Gastroesophageal sphincter (tissue), 4 donors: ENCODE measurements at regions not wholly inside any gene's neighbourhood (a gene's known extent, or its start where the extent isn't known, plus 50 kb on each side); places are given as distances from the start of the nearest gene placed in this dataset.

Experiments used
- ATAC-seq: fragments of 150-250 bp; one replicate; pipeline ENCODE4 v1.9.1; 2016; ENCODE audit warnings: mild to moderate bottlenecking, moderate library complexity
- H3K27ac ChIP-seq, 4 donors: fragments of 200-600 bp; sonication (generic) in 3 of 4; 1 replicate in 3 of 4; 2 replicates in 1 of 4; pipeline ENCODE4 v1.5.1; 2016 to 2019
- H3K27me3 ChIP-seq: fragments of 200-600 bp; sonication (generic); one replicate; pipeline ENCODE4 v1.5.1; 2019
- H3K36me3 ChIP-seq, 2 donors: fragments of 200-600 bp; sonication (generic); one replicate each; pipeline ENCODE4 v1.5.1; 2019; ENCODE audit warnings: control low read depth in 1 of 2
- H3K4me1 ChIP-seq, 3 donors: fragments of 200-600 bp; sonication (generic); 1 replicate in 2 of 3; 2 replicates in 1 of 3; pipeline ENCODE4 v1.5.1; 2016 to 2019; ENCODE audit warnings: control low read depth in 2 of 3
- H3K4me3 ChIP-seq, 2 donors: fragments of 200-600 bp; sonication (generic); one replicate each; pipeline ENCODE4 v1.5.1; 2019; ENCODE audit warnings: mild to moderate bottlenecking in 1 of 2, moderate library complexity in 1 of 2
- H3K9me3 ChIP-seq, 3 donors: fragments of 200-600 bp; sonication (generic); one replicate each; pipeline ENCODE4 v1.5.1; 2017 to 2019; ENCODE audit warnings: control low read depth in 2 of 3
- CTCF ChIP-seq, 4 experiments: fragments of 200-600 bp in 2 of 4; fragments of 450-650 bp in 2 of 4; sonication (generic) in 1 of 4; IDR thresholded peaks; one replicate each; pipeline ENCODE4 v1.5.1; 2017 to 2019; ENCODE audit warnings: antibody characterized with exemption in 4 of 4, mild to moderate bottlenecking in 2 of 4, moderate library complexity in 2 of 4
- EP300 ChIP-seq: sonication (generic); formaldehyde crosslinking; IDR thresholded peaks from one replicate; pipeline ENCODE4 v1.6.1; 2017; ENCODE audit warnings: antibody characterized with exemption, mild to moderate bottlenecking
- POLR2A ChIP-seq, 2 donors: fragments of 450-650 bp; IDR thresholded peaks; one replicate each; pipeline ENCODE4 v1.6.1; 2017; ENCODE audit warnings: antibody characterized with exemption in 2 of 2, mild to moderate bottlenecking in 2 of 2, moderate library complexity in 1 of 2
- POLR2AphosphoS5 ChIP-seq: sonication (generic); formaldehyde crosslinking; IDR thresholded peaks from one replicate; pipeline ENCODE4 v1.6.1; 2017; ENCODE audit warnings: antibody characterized with exemption
- WGBS, 2 donors: methylation state at CpG; one replicate each; pipeline ENCODE4 v1.1.5; 2018; ENCODE audit warnings: low coverage in 1 of 2; 5-methylcytosine and 5-hydroxymethylcytosine counted together

- ATAC-seq: peak; percentile 61
- 23 to 49% methylated on average over 2 of the region's 2 CpGs for WGBS, 2 donors
Observed at GRCh38 chr5:155943516-155944407, 383.2 kb upstream of the SGCD start.

GRCh38 chr5:155947394-155948062 is 379.4 kb upstream of the SGCD start:
- Histone ChIP-seq H3K4me3 (no peak overlapping the region), H3K36me3 (no peaks in the 10 kb centered on the region), H3K9me3 (no peaks in the 10 kb centered on the region), H3K27ac (no peak overlapping the region), H3K4me1 (no peaks in the 10 kb centered on the region), H3K27me3 (no peaks in the 10 kb centered on the region)
- WGBS, 2 donors: 96 to 97% methylated on average over 3 to 4 of the region's 4 CpGs
- TF ChIP-seq POLR2AphosphoS5 (no peak), CTCF (IDR thresholded peaks at IDR 0.05) (no peak), POLR2A (IDR thresholded peaks at IDR 0.05) (no peak), EP300 (no peak)
- no peak for ATAC-seq

More at GRCh38 chr5:155943516-155944407, 383.2 kb upstream of the SGCD start:
- no peak overlapping the region for H3K4me3 ChIP-seq
- no peak overlapping the region for H3K27ac ChIP-seq
- no peaks in the 10 kb centered on the region for H3K36me3 ChIP-seq
- no peaks in the 10 kb centered on the region for H3K27me3 ChIP-seq
- H3K4me1 ChIP-seq: no peaks in the 10 kb centered on the region
- no peak for TF ChIP-seq POLR2A (IDR thresholded peaks at IDR 0.05)
- peak; percentile 68 to 88 (median 74) for TF ChIP-seq CTCF (IDR thresholded peaks at IDR 0.05)
- no peak for TF ChIP-seq EP300
- H3K9me3 ChIP-seq: no peaks in the 10 kb centered on the region

- no peaks in the 10 kb centered on the region for H3K9me3 ChIP-seq
- ATAC-seq: no peak
- TF ChIP-seq EP300 (no peak), POLR2A (IDR thresholded peaks at IDR 0.05) (no peak), POLR2AphosphoS5 (no peak), CTCF (IDR thresholded peaks at IDR 0.05) (no peak)
- H3K4me3 ChIP-seq: no peak overlapping the region
- H3K27me3 ChIP-seq: no peaks in the 10 kb centered on the region
- no peak overlapping the region for H3K27ac ChIP-seq
- no peaks in the 10 kb centered on the region for H3K36me3 ChIP-seq
- H3K4me1 ChIP-seq: no peaks in the 10 kb centered on the region
- 86% methylated on average over 3 of the region's 3 CpGs for WGBS, 2 donors
Observed at GRCh38 chr5:155948576-155948975, 378.4 kb upstream of the SGCD start.

GRCh38 chr5:155952486-155953089 is 374.4 kb upstream of the SGCD start:
- 75 to 84% methylated on average over 6 of the region's 7 CpGs for WGBS, 2 donors
- no peak for ATAC-seq

More at GRCh38 chr5:155952486-155953089, 374.4 kb upstream of the SGCD start:
- no peak overlapping the region for H3K27ac ChIP-seq
- H3K27me3 ChIP-seq: no peaks in the 10 kb centered on the region
- no peaks in the 10 kb centered on the region for H3K4me1 ChIP-seq
- no peaks in the 10 kb centered on the region for H3K36me3 ChIP-seq
- no peaks in the 10 kb centered on the region for H3K9me3 ChIP-seq
- TF ChIP-seq CTCF (IDR thresholded peaks at IDR 0.05): no peak
- TF ChIP-seq POLR2AphosphoS5: no peak
- no peak for TF ChIP-seq EP300
- no peak for TF ChIP-seq POLR2A (IDR thresholded peaks at IDR 0.05)
- H3K4me3 ChIP-seq: no peak overlapping the region
